HCT116 (cell line): ENCODE measurements at regions not wholly inside any gene's neighbourhood (a gene's known extent, or its start where the extent isn't known, plus 50 kb on each side); places are given as distances from the start of the nearest gene placed in this dataset.

Experiments
- ATAC-seq: fragments of 200-7000 bp; cut with Tn5 transposase; 2 replicates; pipeline ENCODE4 v1.9.1; 2020; ENCODE audit warnings: mild to moderate bottlenecking, moderate library complexity
- BruUV-seq: library from RNA; stranded (reverse); fragments of 400-500 nt; replicated peaks from 2 replicates; lab custom pipeline; 2021; lab: Mats Ljungman, UMichigan
- CTCF ChIA-PET: fragments of 300-600 bp; sonication (Branson Sonifier 250); formaldehyde crosslinking; loops from one replicate; lab custom pipeline; 2021; ENCODE audit warnings: antibody characterized with exemption; lab: Charles Lee
- POLR2A ChIA-PET: fragments of 300-600, 350-600 bp; sonication (Branson Sonifier 250); formaldehyde crosslinking; loops from one replicate; lab custom pipeline; 2021; ENCODE audit warnings: antibody characterized with exemption; lab: Charles Lee
- RAD21 ChIA-PET, 2 experiments: fragments of 300-600 bp; sonication (Branson Sonifier 250); formaldehyde crosslinking; loops; one replicate each; lab custom pipeline; 2023; ENCODE audit warnings: low total read pairs in 2 of 2; ENCODE audit not compliant: uncharacterized antibody in 2 of 2, unreplicated experiment in 2 of 2, low non-redundant PET in 1 of 2; lab: Charles Lee
- DNase-seq: peaks from one replicate; pipeline ENCODE4 v3.0.0-alpha.2; 2010; ENCODE audit warnings: low read depth, low spot score
- H2AFZ ChIP-seq: fragments of 200-600 bp; shearing (Covaris generic), sonication (generic); 2 replicates; pipeline ENCODE4 v1.6.1; 2017; ENCODE audit warnings: low read depth, mixed run types, mixed read lengths, antibody characterized with exemption, low read length; ENCODE audit not compliant: poor library complexity, severe bottlenecking
- H3K27ac ChIP-seq: 2 replicates; pipeline ENCODE4 v1.5.1; 2012; ENCODE audit warnings: low read depth, low read length
- H3K27me3 ChIP-seq: fragments of 200-600 bp; sonication (generic); 2 replicates; pipeline ENCODE4 v1.6.1; 2016; ENCODE audit warnings: mixed run types, low read length, mixed read lengths; ENCODE audit not compliant: insufficient read depth
- H3K36me3 ChIP-seq, 2 experiments: fragments of 200-500 bp in 1 of 2; fragments of 200-600 bp in 1 of 2; sonication (Bioruptor generic) in 1 of 2; sonication (generic) in 1 of 2; 2 replicates each; pipeline versions ENCODE4 v1.5.1 to v1.6.1; 2014 to 2016; ENCODE audit warnings: low read length in 2 of 2, inconsistent platforms in 1 of 2, mixed read lengths in 1 of 2, mixed run types in 1 of 2; ENCODE audit not compliant: insufficient read depth in 2 of 2, control insufficient read depth in 1 of 2
- H3K4me1 ChIP-seq, 2 experiments: fragments of 200-600 bp in 1 of 2; sonication (generic) in 1 of 2; 2 replicates each; pipeline versions ENCODE4 v1.5.1 to v1.6.1; 2012 to 2017; ENCODE audit warnings: low read length in 2 of 2, inconsistent platforms in 1 of 2, mild to moderate bottlenecking in 1 of 2, mixed read lengths in 1 of 2, mixed run types in 1 of 2, moderate library complexity in 1 of 2; ENCODE audit not compliant: insufficient read depth in 2 of 2, control insufficient read depth in 1 of 2
- H3K4me2 ChIP-seq: fragments of 200-600 bp; sonication (generic); 2 replicates; pipeline ENCODE4 v1.6.1; 2017; ENCODE audit warnings: mixed run types, low read length, mixed read lengths
- H3K4me3 ChIP-seq, 2 experiments: fragments of 200-600 bp in 1 of 2; sonication (generic) in 1 of 2; replicated peaks in 1 of 2; 2 replicates each; pipeline ENCODE4 v1.5.1; 2011 to 2016; ENCODE audit warnings: low read length in 2 of 2, control low read depth in 1 of 2, low read depth in 1 of 2, mild to moderate bottlenecking in 1 of 2, mixed read lengths in 1 of 2, mixed run types in 1 of 2
- H3K79me2 ChIP-seq: fragments of 200-600 bp; sonication (generic); 2 replicates; pipeline ENCODE4 v1.6.1; 2017; ENCODE audit warnings: mild to moderate bottlenecking, mixed run types, low read length, moderate library complexity, mixed read lengths; ENCODE audit not compliant: insufficient read depth
- H3K9ac ChIP-seq: fragments of 200-600 bp; sonication (generic); 2 replicates; pipeline ENCODE4 v1.6.1; 2016; ENCODE audit warnings: low read length, mixed read lengths
- H3K9me2 ChIP-seq: fragments of 200-600 bp; sonication (generic), shearing (Covaris generic); 2 replicates; pipeline ENCODE4 v1.6.1; 2017; ENCODE audit warnings: mixed run types, mild to moderate bottlenecking, moderate library complexity; ENCODE audit not compliant: insufficient read depth
- H3K9me3 ChIP-seq, 2 experiments: fragments of 200-500 bp in 1 of 2; fragments of 200-600 bp in 1 of 2; sonication (Bioruptor generic) in 1 of 2; sonication (generic) in 1 of 2; 2 replicates each; pipeline ENCODE4 v1.6.1; 2014 to 2017; ENCODE audit warnings: low read length in 2 of 2, mixed read lengths in 2 of 2, inconsistent platforms in 1 of 2, low read depth in 1 of 2, mild to moderate bottlenecking in 1 of 2, mixed run types in 1 of 2, moderate library complexity in 1 of 2; ENCODE audit not compliant: control insufficient read depth in 1 of 2, insufficient read depth in 1 of 2
- H4K20me1 ChIP-seq: fragments of 200-600 bp; sonication (generic), shearing (Covaris generic); 2 replicates; pipeline ENCODE4 v1.6.1; 2017; ENCODE audit warnings: mixed run types, mild to moderate bottlenecking, moderate library complexity; ENCODE audit not compliant: insufficient read depth
- FOSL1 ChIP-seq: IDR thresholded peaks from 2 replicates; pipeline ENCODE4 v1.6.1; 2012; ENCODE audit warnings: low read depth
- JUND ChIP-seq: IDR thresholded peaks from 2 replicates; pipeline ENCODE4 v1.6.1; 2012
- POLR2AphosphoS5 ChIP-seq: IDR thresholded peaks from 2 replicates; pipeline ENCODE4 v1.6.1; 2011; ENCODE audit warnings: mild to moderate bottlenecking, low read depth, low read length, moderate library complexity
- YY1 ChIP-seq: IDR thresholded peaks from 2 replicates; pipeline ENCODE4 v1.6.1; 2011; ENCODE audit warnings: low read length, low read depth, moderate library complexity, mild to moderate bottlenecking; ENCODE audit not compliant: insufficient replicate concordance; ENCODE audit errors: extremely low read depth
- ZNF274 ChIP-seq: fragments of 200-500 bp; sonication (Bioruptor generic); IDR thresholded peaks from 2 replicates; pipeline ENCODE4 v1.6.1; 2014; ENCODE audit warnings: mild to moderate bottlenecking, low read depth, low read length, inconsistent platforms
- intact Hi-C: fragments of 100-400 bp; cut with micrococcal nuclease; formaldehyde crosslinking; loops from 2 replicates; pipeline ENCODE4 v1.10.0; 2022

DNA sequence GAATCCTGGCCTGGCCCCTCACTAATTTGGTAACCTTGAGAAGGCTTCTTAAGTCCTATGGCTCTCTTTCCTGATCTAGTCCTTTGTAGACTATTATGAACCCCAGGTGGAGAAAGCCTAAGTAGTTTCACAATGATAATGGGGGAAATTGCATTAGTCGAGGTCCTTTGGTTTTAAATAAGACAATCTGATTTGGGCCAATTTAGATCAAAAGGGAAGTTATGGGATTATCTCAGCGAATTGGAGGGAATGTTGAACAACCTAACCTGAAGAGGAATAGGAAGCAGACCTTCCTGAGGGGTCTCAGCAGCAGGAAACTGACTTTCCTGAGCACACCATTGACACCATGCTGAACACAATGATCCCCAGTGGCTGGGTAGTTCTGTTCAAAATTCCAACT is 331.5 kb downstream of the PRDM5 start:
- no peak overlapping the region for H2AFZ ChIP-seq
- no peaks in the 10 kb centered on the region for H3K36me3 ChIP-seq
- no peak overlapping the region for H3K4me3 ChIP-seq
- DNase-seq (no peak), ATAC-seq (no peak)
- H3K27me3 ChIP-seq = no peaks in the 10 kb centered on the region
- BruUV-seq = no TSS peak
- no peaks in the 10 kb centered on the region for H3K9me2 ChIP-seq
- intact Hi-C loops = no loop called here
- H3K27ac ChIP-seq = no peak overlapping the region
- POLR2A ChIA-PET = no interaction called here
- no peaks in the 10 kb centered on the region for H3K79me2 ChIP-seq
- H3K4me2 ChIP-seq = no peak overlapping the region
- H3K4me1 ChIP-seq = no peaks in the 10 kb centered on the region
- no peaks in the 10 kb centered on the region for H3K9me3 ChIP-seq
- RAD21 ChIA-PET = no interaction called here
- TF ChIP-seq JUND (no peak), YY1 (no peak)
- TF ChIP-seq, all 23 proteins: peak for 0
- Histone ChIP-seq H3K9ac (no peak overlapping the region), H4K20me1 (no peaks in the 10 kb centered on the region)
- CTCF ChIA-PET = no interaction called here

DNA sequence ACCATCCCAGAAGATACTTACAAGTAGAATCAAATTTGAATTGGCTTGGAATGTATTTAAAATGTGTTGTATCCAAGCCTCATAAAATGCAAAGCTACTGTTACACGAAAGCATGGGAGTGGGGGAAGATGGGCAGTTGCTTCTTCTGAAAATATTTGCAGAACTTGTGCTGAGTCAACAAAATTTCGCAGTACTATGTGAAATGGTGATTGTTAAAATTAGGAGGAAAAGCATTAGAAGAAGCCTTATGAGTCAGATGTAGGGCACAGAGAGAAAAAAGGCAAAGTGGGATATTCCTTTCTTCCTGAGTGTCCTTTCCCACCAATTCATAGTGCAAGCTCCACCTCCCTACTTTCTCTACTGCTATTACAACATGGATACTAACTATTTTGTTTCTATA is 332.7 kb downstream of the PRDM5 start:
- H2AFZ ChIP-seq = no peak overlapping the region
- no peak overlapping the region for H3K9ac ChIP-seq
- no peak overlapping the region for H3K4me3 ChIP-seq
- no peak for TF ChIP-seq ZNF274
- TF ChIP-seq YY1 = no peak
- DNase-seq (no peak), ATAC-seq (no peak)
- no peaks in the 10 kb centered on the region for H3K9me2 ChIP-seq
- no peaks in the 10 kb centered on the region for H3K4me1 ChIP-seq
- H4K20me1 ChIP-seq = no peaks in the 10 kb centered on the region
- H3K27me3 ChIP-seq = no peaks in the 10 kb centered on the region
- POLR2A ChIA-PET = no interaction called here
- intact Hi-C loops = no loop called here
- H3K27ac ChIP-seq = no peak overlapping the region
- H3K4me2 ChIP-seq = no peak overlapping the region
- RAD21 ChIA-PET = no interaction called here
- H3K9me3 ChIP-seq = no peaks in the 10 kb centered on the region
- H3K79me2 ChIP-seq = no peaks in the 10 kb centered on the region
- BruUV-seq = no TSS peak
- CTCF ChIA-PET = no interaction called here
- no peaks in the 10 kb centered on the region for H3K36me3 ChIP-seq

DNA sequence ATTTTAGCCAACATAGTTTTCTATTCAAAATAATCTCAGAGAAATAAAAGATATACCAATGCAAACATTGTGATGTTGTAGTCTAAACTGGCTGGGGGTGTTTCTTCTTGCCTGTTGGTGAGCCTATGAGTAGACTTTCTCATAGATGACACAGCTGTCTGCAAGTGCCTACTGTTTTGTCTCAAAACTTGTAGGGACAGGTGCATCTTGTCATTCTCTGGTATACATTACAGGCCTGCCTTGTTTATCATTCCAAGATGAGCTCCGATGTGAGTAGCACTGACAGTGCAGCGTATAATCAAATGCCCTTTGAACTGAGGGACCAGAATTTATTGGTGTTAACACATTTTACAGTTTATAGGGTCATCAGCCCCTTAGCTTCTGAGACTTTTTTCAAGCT is 353.8 kb downstream of the PRDM5 start:
- Histone ChIP-seq H3K4me3 (no peak overlapping the region), H2AFZ (no peak overlapping the region), H4K20me1 (no peaks in the 10 kb centered on the region), H3K9me3 (no peaks in the 10 kb centered on the region), H3K36me3 (no peaks in the 10 kb centered on the region), H3K9ac (no peak overlapping the region), H3K4me1 (no peaks in the 10 kb centered on the region), H3K79me2 (no peaks in the 10 kb centered on the region), H3K27me3 (no peaks in the 10 kb centered on the region), H3K27ac (no peak overlapping the region), H3K4me2 (no peak overlapping the region), H3K9me2 (no peaks in the 10 kb centered on the region)
- CTCF ChIA-PET = no interaction called here
- no TSS peak for BruUV-seq
- POLR2A ChIA-PET = no interaction called here
- TF ChIP-seq POLR2AphosphoS5 (no peak), FOSL1 (no peak)
- intact Hi-C loops = no loop called here
- ATAC-seq (no peak), DNase-seq (no peak)
- RAD21 ChIA-PET = no interaction called here
